IMR-90 (cell line): ENCODE measurements at regions not wholly inside any gene's neighbourhood (a gene's known extent, or its start where the extent isn't known, plus 50 kb on each side); places are given as distances from the start of the nearest gene placed in this dataset.

ENCODE experiments used
- ATAC-seq: fragments of 200-7000 bp; cut with Tn5 transposase; 2 replicates; pipeline ENCODE4 v1.9.1; 2020; ENCODE audit warnings: low read depth, mild to moderate bottlenecking, moderate library complexity
- BruUV-seq: library from RNA; stranded (reverse); fragments of 400-500 nt; replicated peaks from 2 replicates; lab custom pipeline; 2021; lab: Mats Ljungman, UMichigan
- CTCF ChIA-PET: fragments of 300-600 bp; formaldehyde crosslinking; extraction: SDS; loops from one replicate; lab custom pipeline; 2021; ENCODE audit warnings: antibody characterized with exemption; lab: Yijun Ruan, JAX
- POLR2A ChIA-PET: fragments of 300-600 bp; sonication (Branson Sonifier 250); formaldehyde crosslinking; loops from one replicate; lab custom pipeline; 2022; ENCODE audit warnings: antibody characterized with exemption; ENCODE audit not compliant: unreplicated experiment; lab: Charles Lee
- DNase-seq: peaks from one replicate; pipeline ENCODE4 v3.0.0; 2013
- H2AFZ ChIP-seq: replicated peaks from 2 replicates; pipeline ENCODE3; 2013; ENCODE audit warnings: low read length, mild to moderate bottlenecking; ENCODE audit not compliant: poor library complexity
- H2AK5ac ChIP-seq: 2 replicates; pipeline ENCODE4 v1.6.1; 2013; ENCODE audit warnings: low read depth, low read length, inconsistent platforms
- H2AK9ac ChIP-seq: replicated peaks from 2 replicates; pipeline ENCODE3; 2013; ENCODE audit warnings: mild to moderate bottlenecking, low read depth, low read length, moderate library complexity; ENCODE audit not compliant: poor library complexity
- H2BK120ac ChIP-seq: 2 replicates; pipeline ENCODE4 v1.6.1; 2013; ENCODE audit warnings: low read depth, low read length, inconsistent platforms
- H2BK15ac ChIP-seq: 3 replicates; pipeline ENCODE4 v1.6.1; 2013; ENCODE audit warnings: low read depth, low read length, inconsistent platforms
- H2BK20ac ChIP-seq: 2 replicates; pipeline ENCODE4 v1.6.1; 2013; ENCODE audit warnings: low read depth, mild to moderate bottlenecking, inconsistent platforms, low read length, moderate library complexity
- H2BK5ac ChIP-seq: 2 replicates; pipeline ENCODE4 v1.6.1; 2013; ENCODE audit warnings: mild to moderate bottlenecking, low read depth, low read length, inconsistent platforms; ENCODE audit not compliant: poor library complexity, severe bottlenecking
- H3K14ac ChIP-seq: replicated peaks from 2 replicates; pipeline ENCODE4 v1.6.1; 2013; ENCODE audit warnings: low read depth, low read length, inconsistent platforms
- H3K18ac ChIP-seq: 2 replicates; pipeline ENCODE4 v1.6.1; 2013; ENCODE audit warnings: low read depth, low read length, control low read depth
- H3K23ac ChIP-seq: 2 replicates; pipeline ENCODE4 v1.6.1; 2013; ENCODE audit warnings: low read depth, low read length, inconsistent platforms
- H3K27ac ChIP-seq: 2 replicates; pipeline ENCODE4 v1.5.1; 2013; ENCODE audit warnings: mild to moderate bottlenecking, control low read depth, low read length; ENCODE audit not compliant: insufficient read depth
- H3K27me3 ChIP-seq: 2 replicates; pipeline ENCODE4 v1.6.1; 2013; ENCODE audit warnings: low read length; ENCODE audit not compliant: control insufficient read depth, insufficient read depth
- H3K36me3 ChIP-seq: 2 replicates; pipeline ENCODE4 v1.6.1; 2013; ENCODE audit warnings: low read length, mixed read lengths; ENCODE audit not compliant: control insufficient read depth, insufficient read depth
- H3K4ac ChIP-seq: 2 replicates; pipeline ENCODE4 v1.6.1; 2013; ENCODE audit warnings: low read depth, low read length, inconsistent platforms
- H3K4me1 ChIP-seq: 2 replicates; pipeline ENCODE4 v1.6.1; 2013; ENCODE audit warnings: low read length, mixed read lengths; ENCODE audit not compliant: control insufficient read depth, insufficient read depth
- H3K4me2 ChIP-seq: 2 replicates; pipeline ENCODE4 v1.6.1; 2013; ENCODE audit warnings: low read depth, mild to moderate bottlenecking, control low read depth, low read length, moderate library complexity
- H3K4me3 ChIP-seq: 2 replicates; pipeline ENCODE4 v1.5.1; 2013; ENCODE audit warnings: low read depth, mild to moderate bottlenecking, control low read depth, low read length, moderate library complexity; ENCODE audit not compliant: insufficient read depth
- H3K56ac ChIP-seq: 2 replicates; pipeline ENCODE4 v1.6.1; 2013; ENCODE audit warnings: low read length, inconsistent platforms; ENCODE audit not compliant: insufficient read depth; ENCODE audit errors: extremely low read depth
- H3K79me1 ChIP-seq, 2 experiments: 2 replicates each; pipeline ENCODE4 v1.6.1; 2013; ENCODE audit warnings: low read length in 2 of 2, inconsistent platforms in 1 of 2, low read depth in 1 of 2
- H3K9ac ChIP-seq: 2 replicates; pipeline ENCODE4 v1.6.1; 2013; ENCODE audit warnings: low read depth, low read length, control low read depth
- H3K9me1 ChIP-seq: 2 replicates; pipeline ENCODE4 v1.6.1; 2013; ENCODE audit warnings: low read length, inconsistent platforms; ENCODE audit not compliant: insufficient read depth
- H3K9me3 ChIP-seq: 2 replicates; pipeline ENCODE4 v1.6.1; 2013; ENCODE audit warnings: low read length; ENCODE audit not compliant: control insufficient read depth, insufficient read depth
- H4K20me1 ChIP-seq: 2 replicates; pipeline ENCODE4 v1.6.1; 2013; ENCODE audit warnings: low read length, inconsistent platforms; ENCODE audit not compliant: insufficient read depth
- H4K5ac ChIP-seq: 2 replicates; pipeline ENCODE4 v1.6.1; 2013; ENCODE audit warnings: mild to moderate bottlenecking, low read depth, low read length, control low read depth
- H4K8ac ChIP-seq, 2 experiments: 2 replicates each; pipeline ENCODE4 v1.6.1; 2013; ENCODE audit warnings: low read depth in 2 of 2, low read length in 2 of 2, control low read depth in 1 of 2, inconsistent platforms in 1 of 2
- H4K91ac ChIP-seq: 2 replicates; pipeline ENCODE4 v1.6.1; 2013; ENCODE audit warnings: low read depth, low read length, inconsistent platforms; ENCODE audit not compliant: insufficient read depth
- BHLHE40 ChIP-seq: fragments of 150-350 bp; IDR thresholded peaks from 2 replicates; pipeline ENCODE4 v1.6.1; 2016; ENCODE audit warnings: mild to moderate bottlenecking, low read depth, low read length
- CEBPB ChIP-seq: IDR thresholded peaks from 2 replicates; pipeline ENCODE4 v1.6.1; 2012; ENCODE audit warnings: low read depth, low read length, improper control_type of control experiment
- CHD1 ChIP-seq: IDR thresholded peaks from 2 replicates; pipeline ENCODE4 v1.6.1; 2012; ENCODE audit warnings: low read depth, low read length, improper control_type of control experiment
- CTCF ChIP-seq: conservative IDR thresholded peaks from 2 replicates; pipeline ENCODE4 v1.5.1; 2012; ENCODE audit warnings: mild to moderate bottlenecking, low read depth, low read length, improper control_type of control experiment
- ELK1 ChIP-seq: fragments of 150-350 bp; IDR thresholded peaks from 2 replicates; pipeline ENCODE4 v1.6.1; 2016; ENCODE audit warnings: low read depth, mild to moderate bottlenecking, low read length, moderate library complexity, borderline replicate concordance
- MAZ ChIP-seq: IDR thresholded peaks from 2 replicates; pipeline ENCODE4 v1.6.1; 2012; ENCODE audit warnings: low read depth, mild to moderate bottlenecking, low read length, improper control_type of control experiment, moderate library complexity, borderline replicate concordance
- NFE2L2 ChIP-seq: fragments of 150-350 bp; IDR thresholded peaks from 2 replicates; pipeline ENCODE4 v1.6.1; 2016; ENCODE audit warnings: low read depth, mild to moderate bottlenecking, low read length
- POLR2A ChIP-seq: IDR thresholded peaks from 2 replicates; pipeline ENCODE4 v1.6.1; 2012; ENCODE audit warnings: mild to moderate bottlenecking, low read depth, low read length
- RFX5 ChIP-seq: IDR thresholded peaks from 2 replicates; pipeline ENCODE4 v1.8.0; 2012; ENCODE audit warnings: low read depth, mild to moderate bottlenecking, low read length, moderate library complexity
- WGBS, 2 experiments: methylation state at CpG; one replicate each; pipeline versions ENCODE4 v1.1.5 to v1.1.7; 2013; ENCODE audit warnings: missing lambda C conversion rate in 2 of 2; ENCODE audit not compliant: insufficient read length in 1 of 2; ENCODE audit errors: extremely low coverage in 2 of 2; 5-methylcytosine and 5-hydroxymethylcytosine counted together
- dilution Hi-C: fragments of 300-500 bp; cut with HindIII; formaldehyde crosslinking; loops from one replicate; pipeline ENCODE4 v1.14.3; 2018; ENCODE audit warnings: low sequenced_read_pairs; ENCODE audit not compliant: unreplicated experiment
- in situ Hi-C: fragments of 300-500 bp; cut with MboI; formaldehyde crosslinking; loops from 3 replicates; pipeline ENCODE4 v1.14.3; 2019; ENCODE audit warnings: low sequenced_read_pairs, inconsistent platforms, mixed read lengths
- intact Hi-C: fragments of 100-400 bp; cut with micrococcal nuclease; formaldehyde crosslinking; loops from 2 replicates; pipeline ENCODE4 v1.10.0; 2022

GRCh38 chr5:13263701-13264100, 680.8 kb downstream of the DNAH5 start:
- ATAC-seq (no peak), DNase-seq (no peak)
- Histone ChIP-seq H4K5ac (no peak overlapping the region), H3K4me3 (no peak overlapping the region), H2BK20ac (no peak overlapping the region), H3K9me1 (no peaks in the 10 kb centered on the region), H2BK120ac (no peak overlapping the region), H3K4me1 (no peaks in the 10 kb centered on the region), H3K56ac (no peak overlapping the region), H4K8ac (no peak overlapping the region), H3K36me3 (no peaks in the 10 kb centered on the region), H4K91ac (no peak overlapping the region), H2AFZ (no peak overlapping the region), H3K23ac (no peak overlapping the region), H2AK9ac (no peak overlapping the region), H2BK15ac (no peak overlapping the region), H3K14ac (no peak overlapping the region), H3K18ac (no peak overlapping the region), H3K27me3 (no peaks in the 10 kb centered on the region), H2BK5ac (no peak overlapping the region), H3K4ac (no peak overlapping the region), H4K20me1 (no peaks in the 10 kb centered on the region), H2AK5ac (no peak overlapping the region), H3K9ac (no peak overlapping the region), H3K79me1 (no peaks in the 10 kb centered on the region), H3K4me2 (no peak overlapping the region), H3K27ac (no peak overlapping the region), H3K9me3 (no peaks in the 10 kb centered on the region)
- ChIA-PET CTCF (no interaction called here), POLR2A (no interaction called here)
- BruUV-seq, result no TSS peak
- dilution Hi-C loops, result no loop called here
- WGBS, 2 experiments, result no CpG with 5 or more reads among the region's 1 CpG
- in situ Hi-C loops, result no loop called here
- TF ChIP-seq CHD1, result no peak
- TF ChIP-seq BHLHE40, result no peak
- TF ChIP-seq CTCF, result no peak
- TF ChIP-seq ELK1, result no peak
- no peak for TF ChIP-seq NFE2L2
- no peak for TF ChIP-seq CEBPB
- no peak for TF ChIP-seq MAZ
- no peak for TF ChIP-seq RFX5
- no peak for TF ChIP-seq POLR2A
- intact Hi-C loops, result no loop called here
